DMS153 treated with DMSO at 0.1 percent for 48 hours (cell line): ENCODE measurements at regions not wholly inside any gene's neighbourhood (a gene's known extent, or its start where the extent isn't known, plus 50 kb on each side); places are given as distances from the start of the nearest gene placed in this dataset.

Source experiments
- DNase-seq: peaks from one replicate; lab custom pipeline; 2025; ENCODE audit not compliant: unreplicated experiment; lab: John Stamatoyannopoulos, UW

DNA sequence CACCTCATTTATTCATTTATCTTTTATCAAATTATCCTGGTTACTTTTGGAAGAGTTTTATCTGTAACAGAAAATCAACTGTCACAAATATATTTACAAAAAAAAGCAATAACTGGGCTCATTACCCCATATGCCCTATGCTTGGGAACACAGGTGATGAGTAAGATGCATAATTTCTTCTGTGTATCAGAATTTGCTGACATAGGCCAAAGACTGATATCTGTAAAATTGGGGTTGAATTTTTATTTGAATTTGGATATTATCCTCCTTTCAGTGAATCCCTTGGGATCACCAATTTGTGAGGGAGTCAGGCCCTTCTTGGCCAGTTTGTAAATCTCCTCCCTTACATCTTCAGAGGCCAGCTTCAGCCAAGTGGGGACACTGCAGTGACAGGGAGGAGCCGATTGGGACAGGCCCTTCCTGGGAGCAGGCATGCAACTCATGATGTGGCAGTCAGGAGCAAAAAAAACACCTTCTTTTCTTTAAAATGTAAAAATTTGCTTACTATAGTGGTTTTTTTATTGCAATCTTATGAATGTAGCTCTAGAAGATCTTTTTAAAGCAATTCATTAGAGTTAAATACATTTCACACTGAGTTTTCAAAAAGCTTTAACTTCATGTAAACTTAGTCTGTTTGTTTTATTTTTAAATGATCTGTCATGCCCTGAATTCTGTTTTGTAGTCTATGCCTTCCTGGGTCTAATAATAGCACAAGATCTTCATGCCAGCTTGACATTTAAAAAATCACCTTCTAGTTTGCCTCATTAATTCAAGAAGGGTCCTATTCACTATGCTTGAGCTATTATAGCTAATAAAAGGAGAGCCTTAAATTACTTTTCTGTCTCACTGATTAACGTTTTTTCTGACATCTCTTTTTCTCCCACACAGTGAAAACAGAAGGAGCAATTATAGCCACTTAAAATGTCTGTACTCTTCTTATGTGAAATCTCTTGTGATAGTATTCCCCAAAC, 136.6 kb upstream of the SPRY1 start:
- no peak for DNase-seq

DNA sequence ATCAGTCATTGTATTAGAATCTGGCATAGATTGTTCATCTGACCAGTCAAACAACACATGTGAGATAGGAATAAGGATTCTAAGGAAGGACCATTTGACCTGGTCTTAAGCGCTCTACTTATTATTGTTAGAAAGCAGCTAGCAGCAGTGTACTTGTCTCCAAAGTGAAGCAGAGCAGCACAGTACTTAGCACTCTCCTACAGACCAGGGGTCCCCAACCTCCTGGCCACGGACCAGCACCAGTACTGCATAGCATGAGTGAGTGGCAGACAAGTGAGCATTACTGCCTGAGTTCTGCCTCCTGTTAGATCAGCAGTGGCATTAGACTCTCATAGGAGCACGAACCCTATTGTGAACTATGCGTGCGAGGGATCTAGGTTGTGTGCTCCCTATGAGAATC, 135.9 kb upstream of the SPRY1 start:
- DNase-seq: no peak

DNA sequence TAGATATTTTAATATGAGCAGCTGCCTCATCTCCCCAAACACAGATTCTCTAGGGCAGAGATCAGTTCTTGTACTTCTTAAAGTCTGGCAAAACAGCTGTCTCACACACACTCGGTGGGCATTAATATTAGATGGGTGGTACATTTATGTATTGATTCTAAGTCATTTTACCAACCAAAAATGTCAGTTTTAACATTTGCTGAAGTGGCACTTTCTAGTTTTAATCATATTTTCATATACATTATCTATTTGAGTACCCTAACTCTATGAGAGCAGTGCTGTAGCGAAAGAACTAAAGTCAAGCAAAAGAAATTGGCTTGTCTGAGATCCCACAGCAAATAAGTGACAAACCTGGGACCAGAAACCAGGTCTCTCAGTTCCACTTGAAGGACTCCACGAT, 134.5 kb upstream of the SPRY1 start:
- no peak for DNase-seq

DNA sequence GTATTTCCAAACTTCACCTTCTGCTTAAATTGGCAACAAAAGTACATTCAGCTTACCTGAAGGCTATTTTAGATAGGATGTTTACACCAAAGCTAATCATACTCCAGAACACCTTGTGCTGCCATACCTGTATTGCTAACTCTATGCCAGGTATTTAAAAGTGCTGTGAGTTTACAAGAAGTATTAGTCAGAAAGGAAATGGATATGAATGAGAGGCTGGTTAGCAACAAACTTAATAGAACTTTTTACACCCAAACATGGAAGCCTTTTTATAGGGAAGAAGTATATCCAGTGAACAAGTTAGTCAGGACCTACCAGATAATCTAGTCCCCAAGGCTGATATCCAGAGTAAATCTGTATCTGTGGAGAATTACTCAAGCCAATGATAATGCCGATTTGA, 131.2 kb upstream of the SPRY1 start:
- DNase-seq: no peak

DNA sequence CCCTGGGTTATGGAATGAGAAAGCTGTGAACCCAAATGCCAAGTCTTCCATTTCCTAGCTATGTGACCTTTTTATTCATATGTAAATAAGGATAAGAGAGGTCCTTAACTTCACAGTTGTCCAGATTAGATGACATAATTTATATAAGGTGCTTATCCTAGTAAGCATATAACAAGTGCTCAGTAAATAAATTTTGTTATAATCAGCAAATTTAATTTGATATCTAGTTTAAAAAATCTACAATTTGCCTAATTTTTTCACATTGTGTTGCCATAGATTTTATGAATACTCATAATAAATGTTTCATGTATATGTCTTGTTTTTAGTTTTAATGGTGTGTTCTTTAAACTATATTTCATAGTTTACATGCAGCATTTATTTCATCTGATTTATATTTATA, 130.4 kb upstream of the SPRY1 start:
- no peak for DNase-seq

DNA sequence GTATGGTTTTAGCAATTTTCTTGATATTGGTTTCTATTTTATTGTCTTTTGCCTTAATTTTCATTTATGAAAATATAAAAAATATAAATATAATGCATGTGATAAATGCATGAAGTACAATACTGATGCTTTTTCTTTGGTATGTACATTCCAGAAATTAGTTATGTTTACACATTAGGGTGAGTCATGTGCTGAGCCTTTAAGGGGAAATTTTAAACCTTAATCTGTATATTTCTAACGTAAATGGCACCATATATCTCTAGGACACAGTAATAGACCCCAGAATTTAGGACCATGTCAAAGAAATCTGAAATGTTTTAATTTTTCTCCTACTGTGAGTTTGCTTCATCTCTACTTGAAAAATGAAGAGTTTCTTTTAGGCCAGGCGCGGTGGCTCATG, 117.8 kb upstream of the SPRY1 start:
- no peak for DNase-seq

DNA sequence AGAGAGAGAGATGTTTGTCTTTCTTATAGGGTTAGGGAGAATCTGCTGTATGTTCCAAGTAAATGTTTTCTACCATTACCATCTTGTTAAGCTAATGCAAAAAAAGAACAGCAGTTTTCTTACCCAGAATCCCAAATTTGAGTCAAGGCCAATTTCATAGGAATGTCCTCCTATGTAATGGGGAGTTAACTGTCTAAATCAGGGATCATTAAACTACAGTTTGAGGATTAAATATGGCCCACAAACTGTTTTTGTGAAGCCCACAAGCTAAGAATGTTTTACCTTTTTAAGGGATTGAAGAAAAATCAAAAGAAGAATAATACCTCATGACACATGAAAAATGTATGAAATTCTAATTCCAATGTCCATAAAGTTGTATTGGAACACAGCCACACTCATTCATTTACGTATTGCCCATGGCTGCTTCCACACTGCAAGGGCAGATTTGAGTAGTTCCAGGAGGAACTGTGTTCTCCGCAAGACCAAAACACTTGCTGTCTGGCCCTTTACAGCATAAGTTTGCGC, 113.2 kb upstream of the SPRY1 start:
- no peak for DNase-seq

DNA sequence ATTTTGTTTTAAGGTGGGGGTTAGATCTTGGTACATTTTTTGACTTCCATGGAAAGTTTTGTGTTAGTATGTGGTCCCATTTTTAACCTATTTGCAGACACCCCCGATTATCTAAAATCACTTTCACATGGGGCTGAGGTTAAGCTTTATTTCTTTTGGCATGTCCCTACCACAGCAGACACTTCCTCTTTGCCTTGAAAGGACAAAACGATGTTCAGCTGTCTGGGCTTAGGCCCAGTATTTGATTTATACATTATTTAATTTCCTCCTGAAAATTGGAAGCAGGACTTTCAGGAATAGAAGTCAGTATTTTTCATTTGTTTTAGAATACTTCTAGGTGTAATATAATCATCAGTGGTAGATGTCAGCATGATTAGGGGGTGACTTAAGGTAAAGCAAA, 112.4 kb upstream of the SPRY1 start:
- DNase-seq: no peak

DNA sequence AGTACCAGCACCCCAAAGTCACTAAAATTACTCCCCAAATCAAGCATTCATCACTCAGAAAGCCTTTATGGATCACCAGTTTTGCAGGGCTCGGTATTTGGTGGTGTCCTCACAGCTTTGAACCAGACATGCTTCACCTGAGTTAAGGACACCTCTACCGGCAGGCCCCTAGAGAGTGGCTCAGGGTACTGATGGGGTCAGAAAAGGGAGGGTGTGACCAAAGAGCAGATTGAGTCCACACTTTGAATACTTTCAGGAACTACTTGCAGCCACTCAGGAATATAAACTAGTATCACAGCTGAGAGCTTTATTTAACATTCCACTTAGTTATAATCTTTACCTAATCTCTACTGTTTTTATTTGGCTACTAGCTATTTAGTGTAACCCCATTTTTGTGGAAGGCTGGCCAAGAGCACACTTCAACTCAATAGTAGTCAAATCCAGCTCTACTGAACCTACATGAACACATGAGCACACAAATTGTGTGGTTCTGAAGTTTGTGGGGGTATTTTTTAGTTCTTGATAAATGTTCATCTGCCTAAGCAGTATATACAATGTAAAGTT, 109.6 kb upstream of the SPRY1 start:
- DNase-seq: no peak

DNA sequence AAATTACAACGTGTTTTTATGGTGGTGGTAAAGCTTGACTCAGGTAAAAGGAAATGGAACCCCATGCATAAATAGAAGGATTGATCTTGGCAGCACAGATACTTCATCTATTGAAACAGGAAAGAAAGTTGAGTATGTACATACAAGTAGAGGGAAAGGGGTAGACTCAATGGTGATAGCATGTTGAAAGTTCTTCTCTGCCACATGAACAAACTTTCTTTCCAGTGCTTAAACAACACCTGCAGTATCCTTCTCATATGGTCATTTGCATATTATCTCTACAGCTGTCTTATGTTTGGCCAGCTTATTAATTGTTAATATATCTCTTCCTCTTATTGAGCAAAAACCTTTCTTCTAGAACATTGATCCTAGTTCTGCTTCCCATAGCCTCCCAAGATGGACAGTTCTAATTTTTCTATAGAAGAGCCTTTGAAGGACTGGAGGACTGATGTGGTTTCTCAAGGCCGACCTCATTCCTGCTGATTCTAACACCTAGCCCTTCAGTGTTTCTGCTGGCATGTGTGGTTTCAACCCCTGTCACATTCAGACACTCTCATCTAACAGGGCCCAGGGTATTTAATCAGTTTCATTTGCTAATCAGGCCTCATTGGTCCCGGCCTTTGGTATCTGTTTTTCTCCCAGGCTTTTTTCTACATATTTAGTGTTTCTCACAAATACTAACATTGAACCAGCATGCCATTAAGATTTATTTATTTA, 108.1 kb upstream of the SPRY1 start:
- no peak for DNase-seq

DNA sequence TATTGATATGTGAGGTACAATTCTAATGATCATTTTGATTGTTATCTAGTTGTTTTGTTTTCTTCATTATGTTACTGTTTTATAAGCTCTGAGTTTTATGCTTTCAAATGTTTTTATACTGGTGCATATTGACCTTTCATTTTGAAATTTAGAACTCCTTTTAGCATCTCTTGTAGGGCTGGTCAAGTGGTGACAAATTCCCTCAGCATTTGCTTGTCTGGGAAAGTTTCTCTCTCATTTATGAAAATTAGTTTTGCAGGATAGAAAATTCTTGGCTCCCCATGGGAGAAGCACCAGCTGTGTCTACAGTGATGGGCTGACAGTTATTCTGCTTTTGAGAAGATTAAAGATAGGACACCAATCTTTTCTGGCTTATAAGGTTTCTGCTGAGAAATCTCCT, 105.3 kb upstream of the SPRY1 start:
- no peak for DNase-seq

DNA sequence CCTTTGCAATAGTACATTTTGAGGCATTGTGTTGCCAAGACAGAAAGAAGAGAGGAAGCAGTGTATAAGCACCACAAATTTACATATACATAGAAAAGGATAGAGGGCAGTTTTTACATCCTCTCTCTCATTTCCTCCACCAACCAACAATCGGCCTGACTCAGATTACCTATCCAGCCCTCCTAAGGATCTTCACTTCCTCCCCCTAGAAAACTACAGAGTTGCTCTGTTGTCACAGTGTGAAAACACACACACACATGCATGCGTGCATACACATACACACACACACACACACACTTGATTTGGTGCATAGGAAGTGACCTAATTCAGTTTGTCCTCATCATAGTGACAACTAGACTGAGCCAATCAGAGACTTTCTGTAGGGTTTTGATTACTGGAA, 98.8 kb upstream of the SPRY1 start:
- no peak for DNase-seq

DNA sequence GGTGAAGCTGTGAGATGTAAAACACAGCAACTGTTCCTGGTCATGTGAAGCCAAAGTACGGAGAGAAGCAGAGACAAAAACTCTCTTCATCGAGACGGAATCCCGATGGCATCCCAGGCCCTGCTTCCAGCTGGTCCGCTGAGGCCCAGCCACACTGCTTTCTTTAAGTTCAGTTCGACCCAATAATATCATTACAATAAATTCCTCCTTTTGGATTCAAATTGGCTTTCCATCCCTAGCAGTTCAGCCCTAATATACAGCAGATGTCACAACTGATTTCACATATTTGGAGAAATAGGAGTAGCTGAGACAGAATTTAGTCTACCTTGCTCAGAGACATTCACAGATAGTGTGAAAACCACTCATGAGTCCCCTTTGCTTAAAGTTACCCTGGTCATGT, 98.3 kb upstream of the SPRY1 start:
- no peak for DNase-seq

DNA sequence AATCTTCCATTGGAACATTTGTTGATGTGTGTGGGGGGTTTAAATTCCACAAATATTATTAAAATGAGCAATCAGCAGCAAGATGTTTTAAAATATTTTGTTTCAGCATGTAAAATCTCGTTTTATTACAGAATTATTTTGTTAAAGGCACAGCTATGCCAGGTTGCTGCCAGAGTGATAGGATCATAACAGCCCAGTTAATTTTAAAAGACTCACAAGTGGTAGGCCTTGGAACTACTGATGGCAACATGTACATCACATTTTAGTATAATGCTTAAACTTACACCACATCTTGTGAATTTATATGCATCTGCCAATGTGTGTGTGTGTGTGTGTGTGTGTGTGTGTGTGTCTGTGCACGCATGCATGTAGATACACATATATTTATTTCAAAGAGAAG, 97.8 kb upstream of the SPRY1 start:
- no peak for DNase-seq

DNA sequence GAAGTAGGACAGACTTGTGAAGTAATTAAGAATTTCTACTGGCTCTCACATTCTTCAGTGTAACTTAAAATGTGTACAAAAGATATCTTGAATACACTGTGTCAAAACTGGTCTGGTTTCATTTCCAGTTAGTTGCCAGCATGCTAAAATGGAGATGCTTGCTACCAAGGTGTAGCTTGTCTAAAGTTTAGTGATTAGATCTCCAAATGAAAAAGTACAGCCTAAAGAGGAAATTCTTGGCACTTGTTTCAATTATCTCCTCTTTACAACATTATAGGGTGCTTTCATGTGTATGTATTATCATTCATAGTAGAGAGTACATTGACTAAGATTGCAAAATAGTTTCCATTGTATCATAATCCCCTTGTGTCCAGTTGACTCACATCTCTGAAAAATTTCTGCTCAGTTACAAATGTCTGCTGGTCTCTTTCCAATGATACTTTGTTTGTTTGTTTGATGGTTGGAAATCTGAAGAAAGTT, 97.3 kb upstream of the SPRY1 start:
- DNase-seq: no peak

DNA sequence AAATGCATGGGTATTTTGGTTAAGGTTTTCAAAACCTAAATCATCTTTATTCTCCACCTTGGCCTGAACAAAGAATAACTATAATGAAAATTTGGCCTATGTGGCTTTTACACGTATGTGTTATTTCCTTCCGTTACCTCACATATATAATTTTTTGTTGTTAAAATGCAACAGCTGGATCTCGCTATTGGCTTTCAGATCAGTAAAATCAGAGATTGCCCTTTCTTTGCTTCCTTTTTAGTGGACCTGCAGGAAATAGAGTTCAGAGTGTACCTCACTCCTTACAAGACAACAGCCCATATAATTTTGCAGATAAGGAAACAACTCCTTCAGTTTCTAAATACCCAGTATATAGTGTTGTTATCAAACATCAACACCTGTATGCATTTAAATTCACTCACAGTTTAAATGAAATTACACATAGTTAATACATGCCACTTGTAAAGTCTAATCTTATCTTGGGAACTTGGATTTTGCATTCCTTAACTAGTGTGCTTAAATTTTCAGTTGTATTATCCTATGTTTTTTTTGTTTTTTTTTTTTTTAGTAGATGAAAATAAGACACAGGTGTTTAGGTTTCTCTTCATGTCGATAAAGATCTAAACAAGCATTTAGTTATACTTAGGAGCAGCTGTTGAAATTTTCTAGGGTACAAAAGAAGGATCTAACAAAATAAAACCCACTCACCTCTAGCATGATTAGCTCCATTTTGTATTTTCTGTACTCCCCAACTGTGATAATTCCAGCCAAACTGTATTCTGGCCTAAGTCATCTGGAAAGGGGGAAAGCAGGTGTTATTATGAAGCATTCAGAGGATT, 96.2 kb upstream of the SPRY1 start:
- no peak for DNase-seq

DNA sequence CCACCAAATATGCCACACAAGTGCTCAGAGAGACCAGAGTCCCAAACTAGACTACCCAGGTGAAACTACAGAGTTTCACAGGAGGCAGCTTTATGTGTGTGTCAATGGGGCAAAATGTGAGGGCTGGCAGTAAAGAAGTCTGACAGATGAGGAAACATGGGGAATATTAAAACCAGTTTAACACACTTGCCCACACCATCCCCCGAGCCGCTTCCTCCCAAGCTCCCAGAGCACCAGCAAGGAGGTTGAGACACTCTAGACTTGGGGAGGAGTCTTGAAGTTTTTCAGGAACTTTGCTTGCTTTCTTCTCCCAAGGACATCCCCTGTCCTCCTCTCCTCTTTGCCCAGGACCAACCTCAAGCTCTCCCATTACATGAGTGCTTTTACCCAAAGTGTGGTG, 94.7 kb upstream of the SPRY1 start:
- no peak for DNase-seq

DNA sequence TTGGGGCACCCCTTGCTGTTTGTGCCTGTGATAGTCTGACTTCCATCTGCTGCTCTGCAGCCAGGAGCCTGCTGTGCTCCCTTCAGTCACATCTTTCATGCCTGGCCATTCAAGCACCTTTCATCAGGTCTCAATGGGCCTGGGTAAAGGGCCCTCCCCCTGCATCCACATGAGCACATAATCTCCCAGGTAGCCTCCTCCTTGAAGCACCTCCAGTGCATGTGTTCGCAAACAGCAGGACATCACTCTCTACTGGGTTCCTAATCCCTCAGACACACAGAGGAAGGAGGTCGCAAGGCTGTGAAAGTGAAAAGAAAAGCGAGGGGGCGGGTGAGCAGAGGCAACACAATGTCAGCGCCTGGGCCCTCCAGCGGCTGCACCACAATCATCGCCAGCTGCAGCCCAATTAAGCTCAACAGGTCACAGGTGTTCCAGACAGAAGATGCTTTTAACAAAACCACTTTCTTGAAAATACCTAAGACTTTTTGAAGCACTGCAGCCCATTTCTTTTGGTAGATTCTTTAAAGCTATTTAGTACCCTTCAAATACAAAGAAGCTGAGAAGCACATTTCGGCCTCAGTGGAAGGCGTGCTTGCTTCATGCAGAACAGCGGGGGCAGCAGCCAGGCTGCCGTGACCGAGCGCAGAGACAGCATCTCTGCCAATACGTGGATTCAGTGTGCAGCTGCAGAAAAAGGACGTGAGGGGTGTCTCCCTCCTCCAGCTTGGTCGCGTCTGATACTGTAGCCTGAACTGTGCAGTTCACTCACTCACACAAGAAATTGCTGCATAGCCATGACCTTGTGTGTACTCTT, 92.2 kb upstream of the SPRY1 start:
- no peak for DNase-seq

DNA sequence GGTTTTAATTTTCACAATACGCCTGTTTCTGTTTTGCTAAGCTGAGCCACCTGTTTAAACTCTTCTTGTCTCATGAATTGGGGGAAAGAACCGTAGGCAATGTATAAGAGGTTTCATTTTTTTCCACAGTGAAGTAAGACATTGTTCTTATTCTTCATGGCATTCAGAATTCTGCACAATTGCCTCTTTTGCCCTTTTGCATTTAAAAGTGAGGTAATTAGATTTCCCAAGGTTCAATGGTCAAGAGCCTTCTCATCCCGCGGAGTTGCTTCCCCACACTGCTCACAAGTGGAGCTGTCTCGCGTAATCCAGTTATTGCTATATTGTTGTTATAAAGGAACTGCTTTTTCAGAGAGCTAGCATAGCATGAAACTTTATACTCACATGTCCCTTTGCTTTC, 90.9 kb upstream of the SPRY1 start:
- no peak for DNase-seq

DNA sequence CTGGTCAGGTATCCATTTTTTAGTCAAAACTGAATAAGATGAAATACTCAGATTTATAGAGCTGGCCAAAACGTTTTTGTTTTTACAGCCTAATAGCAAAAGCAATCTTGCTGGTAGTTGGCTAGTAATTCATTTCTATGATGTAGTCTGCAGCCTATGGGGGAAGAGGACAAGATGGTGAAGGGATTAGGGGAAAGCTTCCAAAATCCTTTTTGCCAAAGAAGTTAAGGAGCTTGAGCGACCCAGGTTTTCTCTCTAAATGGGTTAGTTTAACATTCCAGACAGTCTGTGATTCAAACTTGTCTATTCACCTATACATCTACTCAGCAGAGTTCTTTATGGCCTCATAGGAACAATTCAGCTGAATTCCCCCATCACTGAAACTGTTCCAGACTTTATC, 89.8 kb upstream of the SPRY1 start:
- no peak for DNase-seq
